ENCODE measurements at regions not wholly inside any gene's neighbourhood (a gene's known extent, or its start where the extent isn't known, plus 50 kb on each side); places are given as distances from the start of the nearest gene placed in this dataset.
"Not testable (repeated sequence)": the region's sequence is repeated elsewhere in the genome, so short reads cannot be mapped to it uniquely, and the experiment has no call there.

DNA sequence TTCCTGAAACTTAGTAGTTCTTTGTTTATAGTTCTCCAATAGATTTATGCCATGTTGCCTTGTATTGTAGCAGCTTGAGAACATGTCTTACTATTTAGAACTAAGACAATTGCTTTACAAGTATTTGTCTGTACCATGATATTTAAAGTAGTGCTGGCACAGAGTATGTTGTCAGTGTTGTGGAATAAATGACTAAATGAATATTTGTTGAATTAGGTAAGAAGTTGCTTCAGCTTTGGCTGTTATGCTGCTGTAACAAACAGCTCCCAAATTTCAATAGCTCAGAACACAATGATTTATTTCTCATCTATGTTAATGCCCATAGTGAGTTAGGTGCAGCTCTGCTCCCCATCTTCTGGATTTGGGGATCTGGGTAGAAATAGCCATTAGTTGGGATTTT is 90.2 kb upstream of the VCAM1 start:
- no peak for DNase-seq

DNA sequence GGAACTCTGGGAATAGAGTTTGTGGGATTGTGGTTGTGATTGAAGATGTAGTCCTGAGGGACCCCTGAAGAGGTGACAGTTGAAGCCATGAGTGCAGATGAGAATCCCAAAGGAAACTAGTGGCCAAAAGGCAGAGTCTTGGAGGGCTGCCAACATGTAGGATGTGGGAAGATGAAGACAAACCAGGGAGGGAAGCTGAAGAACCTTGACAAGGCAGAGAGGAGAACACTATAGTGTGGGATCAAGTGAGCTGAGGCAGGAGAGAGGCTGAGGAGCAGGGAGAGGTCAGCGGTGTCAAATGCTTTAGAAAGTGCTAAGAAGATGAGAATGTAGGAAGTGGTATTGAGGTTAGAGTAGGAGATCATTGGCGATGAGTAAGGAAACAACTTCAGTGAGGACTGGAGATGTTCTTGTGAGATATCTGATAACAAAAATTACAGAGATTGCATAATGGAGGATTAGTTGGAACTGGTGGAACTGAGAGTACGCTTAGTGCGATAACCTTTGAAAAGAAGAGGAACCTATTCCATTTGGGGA is 88.5 kb upstream of the VCAM1 start:
- DNase-seq = peak in 1 of 2 donors; percentile 2

DNA sequence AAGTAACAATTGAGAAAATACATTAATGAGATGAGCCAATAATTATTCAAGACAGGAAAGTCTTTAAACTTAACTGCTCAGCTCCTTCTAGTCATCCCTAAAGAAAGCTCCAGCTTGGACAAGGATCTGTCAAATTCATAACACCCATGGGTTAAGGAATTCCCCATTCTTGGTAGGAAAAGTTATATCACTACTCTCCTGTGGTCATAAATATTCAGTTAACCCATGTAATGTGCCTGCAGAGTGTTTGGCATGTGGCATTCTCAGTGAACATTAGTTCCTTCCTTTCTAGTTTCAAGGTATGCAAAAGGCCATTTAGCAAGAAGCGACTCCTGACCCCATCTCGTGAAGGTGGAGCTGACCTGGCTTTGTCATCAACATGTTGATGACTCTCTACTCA is 76.7 kb upstream of the VCAM1 start:
- no peak for DNase-seq

DNA sequence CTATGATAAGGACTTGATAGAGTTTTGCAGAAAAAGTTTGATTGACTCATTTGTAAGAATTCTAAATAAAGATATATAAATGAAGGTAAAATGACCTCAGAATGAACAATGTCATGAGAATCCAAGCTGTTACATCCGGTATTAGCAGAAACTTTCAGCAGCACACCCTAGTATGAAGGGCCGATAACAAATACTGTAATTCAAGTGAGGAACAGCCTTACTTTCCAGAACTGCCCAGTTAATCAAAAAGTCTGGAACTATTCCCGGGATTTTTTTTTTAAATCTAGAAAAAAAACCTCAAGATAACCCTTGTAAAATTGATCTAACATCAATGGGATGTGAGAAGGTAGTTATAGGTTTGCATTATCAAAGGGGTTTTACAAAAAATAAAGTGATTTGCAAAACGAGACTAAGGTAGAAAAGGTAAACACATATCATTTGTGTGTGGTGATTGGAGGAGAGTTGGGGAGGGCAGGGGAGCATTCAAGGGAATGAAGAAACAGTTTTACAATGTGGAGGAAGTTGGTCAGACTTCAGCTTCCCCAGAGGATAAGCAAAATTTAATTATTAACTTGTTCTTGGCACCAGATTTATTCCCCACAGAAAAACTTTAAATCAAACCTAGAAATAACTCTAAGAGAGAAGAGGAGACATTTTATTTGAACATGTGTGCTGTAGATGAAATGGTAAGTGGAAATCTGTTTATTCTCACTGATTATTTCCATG is 75.9 kb upstream of the VCAM1 start:
- DNase-seq = no peak

DNA sequence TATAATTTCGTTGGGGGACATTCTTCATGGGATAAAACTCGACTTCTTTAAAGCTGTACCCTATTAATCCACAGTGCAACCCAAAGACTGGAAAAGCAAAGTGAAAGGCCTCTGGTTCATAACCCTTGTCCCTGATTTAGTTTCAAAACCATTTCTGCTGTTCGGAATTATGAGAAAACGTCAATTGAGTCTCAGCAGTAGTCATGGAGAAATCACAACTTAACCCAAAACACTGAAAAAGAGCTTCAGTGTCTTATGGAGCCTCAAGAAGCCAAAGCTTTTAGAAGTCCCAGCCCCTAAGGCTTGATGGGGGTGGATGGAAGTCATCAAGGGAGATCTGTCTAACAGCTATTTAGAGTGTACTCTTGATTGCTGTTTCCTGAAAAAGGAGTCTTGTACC is 73.5 kb upstream of the VCAM1 start:
- DNase-seq = no peak

DNA sequence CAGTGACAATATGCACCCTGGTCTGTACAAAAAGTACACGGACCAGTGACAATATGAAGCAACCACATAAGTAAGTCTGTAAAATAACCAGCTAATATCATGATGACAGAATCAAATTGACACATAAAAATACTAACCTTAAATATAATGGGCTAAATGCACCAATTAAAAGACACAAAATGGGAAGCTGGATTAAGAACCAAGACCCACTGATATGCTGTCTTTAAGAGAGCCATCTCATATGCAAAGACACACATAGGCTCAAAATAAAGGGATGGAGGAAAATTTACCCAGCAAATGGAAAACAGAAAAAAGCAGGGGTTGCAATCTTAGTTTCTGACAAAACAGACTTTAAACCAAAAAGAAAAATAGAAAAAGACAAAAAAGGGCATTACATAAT is 70.4 kb upstream of the VCAM1 start:
- no peak for DNase-seq

DNA sequence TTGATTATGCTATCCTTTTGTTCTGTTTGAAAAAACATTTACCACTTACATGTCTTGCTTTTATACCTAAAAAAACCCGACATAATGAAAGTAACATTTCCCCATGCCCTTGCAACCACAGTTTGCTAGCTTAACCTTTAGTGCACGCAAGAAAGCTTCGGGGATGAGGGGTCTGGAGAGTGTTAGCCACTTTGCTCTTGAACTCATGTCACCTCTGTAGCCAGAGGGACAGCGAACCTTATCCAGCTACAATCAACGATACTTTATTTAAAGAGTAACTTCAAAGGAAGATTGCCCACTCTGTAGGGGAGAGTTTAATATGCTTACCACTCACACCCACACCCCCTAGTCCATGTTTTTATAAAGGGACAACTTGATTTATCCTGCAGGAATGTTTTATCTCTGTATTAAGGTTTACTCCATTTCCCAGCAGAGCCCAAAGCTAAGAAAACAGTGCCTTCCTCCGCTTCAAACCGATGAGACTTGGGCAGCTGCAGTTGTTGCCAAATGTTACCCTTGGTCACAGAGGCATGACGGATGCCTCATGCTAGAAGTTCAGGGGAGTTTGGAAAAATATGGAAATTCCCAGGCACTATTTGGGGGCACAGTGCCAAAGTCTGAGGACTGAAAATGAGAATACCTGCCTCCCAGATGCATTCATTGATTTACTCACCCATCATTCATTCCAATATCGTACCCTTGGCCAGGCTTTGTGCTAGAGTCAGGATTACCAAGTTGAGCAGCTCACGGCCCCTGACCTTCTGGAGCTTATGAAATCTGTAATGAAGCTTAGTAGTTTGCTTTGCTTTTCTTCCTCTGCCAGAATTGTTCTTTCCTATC is 61.4 kb upstream of the VCAM1 start:
- no peak for DNase-seq

DNA sequence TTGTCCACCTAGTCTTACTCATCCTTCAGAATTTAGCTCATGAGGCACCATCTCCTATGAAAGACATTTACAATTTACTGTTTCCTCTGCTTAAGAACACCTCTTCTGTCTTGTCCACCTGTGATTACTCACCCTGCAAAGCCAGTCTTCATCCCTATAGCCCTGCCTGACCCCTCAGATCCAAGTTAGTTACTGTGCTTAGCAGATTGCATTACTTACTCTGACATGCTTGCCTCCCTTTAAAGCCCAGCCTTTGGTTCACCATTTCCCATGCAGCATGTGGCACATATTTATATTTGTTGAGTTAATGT is 60.9 kb upstream of the VCAM1 start:
- no peak for DNase-seq

DNA sequence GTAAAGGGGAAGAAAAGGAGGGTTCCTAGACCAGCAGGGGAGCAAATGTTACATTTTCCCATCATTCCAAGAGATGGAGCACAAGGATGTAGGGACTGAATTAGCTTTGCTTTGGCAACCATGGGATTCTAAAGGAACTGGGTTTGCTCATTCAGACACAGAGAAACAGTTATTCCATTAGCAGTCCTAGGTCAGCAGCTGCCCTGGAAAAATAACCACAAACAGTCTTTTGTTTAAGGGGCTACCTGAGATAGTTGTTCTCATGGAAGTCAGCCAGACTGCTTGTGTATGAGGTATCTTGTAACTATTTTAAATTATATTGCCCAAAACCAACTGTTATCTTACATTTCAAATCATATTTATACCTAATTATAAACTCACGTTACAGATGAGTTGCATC is 58.4 kb upstream of the VCAM1 start:
- DNase-seq = no peak

DNA sequence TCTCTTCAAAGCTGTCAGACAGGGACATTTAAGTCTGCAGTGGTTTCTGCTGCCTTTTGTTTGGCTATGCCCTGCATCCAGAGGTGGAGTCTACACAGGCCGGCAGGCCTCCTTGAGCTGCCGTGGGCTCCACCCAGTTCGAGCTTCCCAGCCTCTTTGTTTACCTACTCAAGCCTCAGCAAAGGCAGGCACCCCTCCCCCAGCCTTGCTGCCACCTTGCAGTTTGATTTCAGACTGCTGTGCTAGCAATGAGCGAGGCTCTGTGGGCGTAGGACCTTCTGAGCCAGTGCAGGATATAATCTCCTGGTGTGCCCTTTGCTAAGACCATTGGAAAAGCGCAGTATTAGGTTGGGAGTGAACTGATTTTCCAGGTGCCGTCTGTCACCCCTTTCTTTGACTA is 51.0 kb upstream of the VCAM1 start:
- not testable (repeated sequence) for DNase-seq

Data from CD4-positive, alpha-beta T cell treated with Interleukin-4 for 1 hour (primary cell).